ENCODE measurements at regions not wholly inside any gene's neighbourhood (a gene's known extent, or its start where the extent isn't known, plus 50 kb on each side); places are given as distances from the start of the nearest gene placed in this dataset.

DNA sequence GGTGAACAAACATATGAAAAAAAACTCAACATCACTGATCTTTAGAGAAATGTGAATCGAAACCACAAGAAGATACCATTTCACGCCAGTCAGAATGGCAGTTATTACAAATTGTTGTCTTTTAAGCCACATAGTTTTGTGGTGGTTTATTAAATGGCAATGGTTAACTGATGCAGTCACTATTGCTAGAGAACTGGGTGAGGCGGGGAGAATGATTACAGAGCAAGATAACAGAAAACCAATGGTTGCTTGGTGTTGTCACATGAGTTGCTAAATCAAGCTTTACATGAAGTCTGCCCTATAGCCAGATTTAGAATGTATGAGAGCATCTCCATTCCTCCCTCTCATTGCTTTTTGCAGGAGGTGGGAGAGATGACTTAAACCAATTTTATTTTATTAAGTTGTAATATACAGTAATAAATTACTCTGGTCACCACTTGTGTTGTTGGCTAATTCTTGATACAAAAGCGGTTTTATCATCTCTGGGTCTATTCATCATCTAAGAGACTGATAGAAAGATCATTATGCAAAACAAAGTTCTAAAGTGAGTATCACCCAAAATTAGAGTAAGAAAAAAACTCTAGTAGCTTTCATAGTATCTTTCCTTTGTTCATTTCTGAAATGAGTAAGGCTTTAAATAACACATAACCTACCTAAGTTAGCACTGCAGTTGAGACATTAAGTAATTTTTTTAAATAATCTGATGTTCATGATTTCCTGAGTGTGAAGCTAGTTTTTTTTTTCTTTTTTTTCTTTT lies 859.5 kb downstream of the STIM2 start (continued):
- TF ChIP-seq MEF2B (IDR thresholded peaks at IDR 0.05; ENCODE audit: partially characterized antibody, poor library complexity, severe bottlenecking), result peak; percentile 83
- no peak for TF ChIP-seq CREM (IDR thresholded peaks at IDR 0.05; ENCODE audit: low read depth)
- TF ChIP-seq, protein P1, sequence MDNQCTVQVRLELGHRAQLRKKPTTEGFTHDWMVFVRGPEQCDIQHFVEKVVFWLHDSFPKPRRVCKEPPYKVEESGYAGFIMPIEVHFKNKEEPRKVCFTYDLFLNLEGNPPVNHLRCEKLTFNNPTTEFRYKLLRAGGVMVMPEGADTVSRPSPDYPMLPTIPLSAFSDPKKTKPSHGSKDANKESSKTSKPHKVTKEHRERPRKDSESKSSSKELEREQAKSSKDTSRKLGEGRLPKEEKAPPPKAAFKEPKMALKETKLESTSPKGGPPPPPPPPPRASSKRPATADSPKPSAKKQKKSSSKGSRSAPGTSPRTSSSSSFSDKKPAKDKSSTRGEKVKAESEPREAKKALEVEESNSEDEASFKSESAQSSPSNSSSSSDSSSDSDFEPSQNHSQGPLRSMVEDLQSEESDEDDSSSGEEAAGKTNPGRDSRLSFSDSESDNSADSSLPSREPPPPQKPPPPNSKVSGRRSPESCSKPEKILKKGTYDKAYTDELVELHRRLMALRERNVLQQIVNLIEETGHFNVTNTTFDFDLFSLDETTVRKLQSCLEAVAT (IDR thresholded peaks at IDR 0.05), result peak; percentile 79
- TF ChIP-seq, protein P2, sequence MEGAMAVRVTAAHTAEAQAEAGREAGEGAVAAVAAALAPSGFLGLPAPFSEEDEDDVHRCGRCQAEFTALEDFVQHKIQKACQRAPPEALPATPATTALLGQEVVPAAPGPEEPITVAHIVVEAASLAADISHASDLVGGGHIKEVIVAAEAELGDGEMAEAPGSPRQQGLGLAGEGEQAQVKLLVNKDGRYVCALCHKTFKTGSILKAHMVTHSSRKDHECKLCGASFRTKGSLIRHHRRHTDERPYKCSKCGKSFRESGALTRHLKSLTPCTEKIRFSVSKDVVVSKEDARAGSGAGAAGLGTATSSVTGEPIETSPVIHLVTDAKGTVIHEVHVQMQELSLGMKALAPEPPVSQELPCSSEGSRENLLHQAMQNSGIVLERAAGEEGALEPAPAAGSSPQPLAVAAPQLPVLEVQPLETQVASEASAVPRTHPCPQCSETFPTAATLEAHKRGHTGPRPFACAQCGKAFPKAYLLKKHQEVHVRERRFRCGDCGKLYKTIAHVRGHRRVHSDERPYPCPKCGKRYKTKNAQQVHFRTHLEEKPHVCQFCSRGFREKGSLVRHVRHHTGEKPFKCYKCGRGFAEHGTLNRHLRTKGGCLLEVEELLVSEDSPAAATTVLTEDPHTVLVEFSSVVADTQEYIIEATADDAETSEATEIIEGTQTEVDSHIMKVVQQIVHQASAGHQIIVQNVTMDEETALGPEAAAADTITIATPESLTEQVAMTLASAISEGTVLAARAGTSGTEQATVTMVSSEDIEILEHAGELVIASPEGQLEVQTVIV (IDR thresholded peaks at IDR 0.05; ENCODE audit: borderline replicate concordance, partially characterized antibody), result no peak
- TF ChIP-seq ATF7 (IDR thresholded peaks at IDR 0.05; ENCODE audit: low read depth), result peak; percentile 89
- TF ChIP-seq, protein P3, sequence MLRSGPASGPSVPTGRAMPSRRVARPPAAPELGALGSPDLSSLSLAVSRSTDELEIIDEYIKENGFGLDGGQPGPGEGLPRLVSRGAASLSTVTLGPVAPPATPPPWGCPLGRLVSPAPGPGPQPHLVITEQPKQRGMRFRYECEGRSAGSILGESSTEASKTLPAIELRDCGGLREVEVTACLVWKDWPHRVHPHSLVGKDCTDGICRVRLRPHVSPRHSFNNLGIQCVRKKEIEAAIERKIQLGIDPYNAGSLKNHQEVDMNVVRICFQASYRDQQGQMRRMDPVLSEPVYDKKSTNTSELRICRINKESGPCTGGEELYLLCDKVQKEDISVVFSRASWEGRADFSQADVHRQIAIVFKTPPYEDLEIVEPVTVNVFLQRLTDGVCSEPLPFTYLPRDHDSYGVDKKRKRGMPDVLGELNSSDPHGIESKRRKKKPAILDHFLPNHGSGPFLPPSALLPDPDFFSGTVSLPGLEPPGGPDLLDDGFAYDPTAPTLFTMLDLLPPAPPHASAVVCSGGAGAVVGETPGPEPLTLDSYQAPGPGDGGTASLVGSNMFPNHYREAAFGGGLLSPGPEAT (IDR thresholded peaks at IDR 0.05; ENCODE audit: low read depth), result peak; percentile 62; the same call in 1 of the 2 replicates
- no peak for TF ChIP-seq CEBPB (IDR thresholded peaks at IDR 0.05; ENCODE audit: borderline replicate concordance in 1 of 2, low read depth in 2 of 2, low read length in 2 of 2)
- TF ChIP-seq, protein P4, sequence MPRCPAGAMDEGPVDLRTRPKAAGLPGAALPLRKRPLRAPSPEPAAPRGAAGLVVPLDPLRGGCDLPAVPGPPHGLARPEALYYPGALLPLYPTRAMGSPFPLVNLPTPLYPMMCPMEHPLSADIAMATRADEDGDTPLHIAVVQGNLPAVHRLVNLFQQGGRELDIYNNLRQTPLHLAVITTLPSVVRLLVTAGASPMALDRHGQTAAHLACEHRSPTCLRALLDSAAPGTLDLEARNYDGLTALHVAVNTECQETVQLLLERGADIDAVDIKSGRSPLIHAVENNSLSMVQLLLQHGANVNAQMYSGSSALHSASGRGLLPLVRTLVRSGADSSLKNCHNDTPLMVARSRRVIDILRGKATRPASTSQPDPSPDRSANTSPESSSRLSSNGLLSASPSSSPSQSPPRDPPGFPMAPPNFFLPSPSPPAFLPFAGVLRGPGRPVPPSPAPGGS (IDR thresholded peaks at IDR 0.05; ENCODE audit: borderline replicate concordance, insufficient read depth, low read depth, low read length, poor library complexity, severe bottlenecking), result no peak
- no peak for TF ChIP-seq IKZF1 (conservative IDR thresholded peaks at IDR 0.05)
- TF ChIP-seq NR2F1 (conservative IDR thresholded peaks at IDR 0.05), result 0 out of 2 replicates have a peak, but pooled peaks have one; percentile 22
- peak; percentile 64 to 73; a peak in 2 of 4 replicates for TF ChIP-seq EP300 (IDR thresholded peaks at IDR 0.05; ENCODE audit: borderline replicate concordance in 1 of 2, control insufficient read depth in 1 of 2, low read depth in 2 of 2, low read length in 2 of 2)
- peak; percentile 51 to 59; a peak in 2 of 4 replicates for TF ChIP-seq IKZF2 (IDR thresholded peaks at IDR 0.05)
- no peak for TF ChIP-seq NRF1 (conservative IDR thresholded peaks at IDR 0.05; ENCODE audit: low read depth, low read length)
- no peak for TF ChIP-seq KDM1A (IDR thresholded peaks at IDR 0.05; ENCODE audit: borderline replicate concordance)
- TF ChIP-seq JUNB (IDR thresholded peaks at IDR 0.05), result no peak
- TF ChIP-seq SIN3A (IDR thresholded peaks at IDR 0.05; ENCODE audit: low read depth, low read length), result no peak
- no peak for TF ChIP-seq YY1 (IDR thresholded peaks at IDR 0.05; ENCODE audit: low read depth, low read length)
- no peak for TF ChIP-seq SMAD5 (IDR thresholded peaks at IDR 0.05; ENCODE audit: low read depth)
- TF ChIP-seq, protein P5, sequence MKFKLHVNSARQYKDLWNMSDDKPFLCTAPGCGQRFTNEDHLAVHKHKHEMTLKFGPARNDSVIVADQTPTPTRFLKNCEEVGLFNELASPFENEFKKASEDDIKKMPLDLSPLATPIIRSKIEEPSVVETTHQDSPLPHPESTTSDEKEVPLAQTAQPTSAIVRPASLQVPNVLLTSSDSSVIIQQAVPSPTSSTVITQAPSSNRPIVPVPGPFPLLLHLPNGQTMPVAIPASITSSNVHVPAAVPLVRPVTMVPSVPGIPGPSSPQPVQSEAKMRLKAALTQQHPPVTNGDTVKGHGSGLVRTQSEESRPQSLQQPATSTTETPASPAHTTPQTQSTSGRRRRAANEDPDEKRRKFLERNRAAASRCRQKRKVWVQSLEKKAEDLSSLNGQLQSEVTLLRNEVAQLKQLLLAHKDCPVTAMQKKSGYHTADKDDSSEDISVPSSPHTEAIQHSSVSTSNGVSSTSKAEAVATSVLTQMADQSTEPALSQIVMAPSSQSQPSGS (IDR thresholded peaks at IDR 0.05; ENCODE audit: low read length), result no peak
- no peak for TF ChIP-seq TCF7 (IDR thresholded peaks at IDR 0.05; ENCODE audit: borderline replicate concordance)
- peak; percentile 51; the same call in 1 of the 2 replicates for TF ChIP-seq BMI1 (IDR thresholded peaks at IDR 0.05; ENCODE audit: borderline replicate concordance)
- no peak for TF ChIP-seq CHD4 (IDR thresholded peaks at IDR 0.05)
- no peak for TF ChIP-seq CHD1 (IDR thresholded peaks at IDR 0.05; ENCODE audit: low read depth, low read length)

All from GM12878 (cell line).